H9 (cell line): ENCODE measurements at regions not wholly inside any gene's neighbourhood (a gene's known extent, or its start where the extent isn't known, plus 50 kb on each side); places are given as distances from the start of the nearest gene placed in this dataset.

Experiments used
- DNase-seq: peaks from one replicate; pipeline ENCODE4 v3.0.0-alpha.2; 2017
- H2AFZ ChIP-seq: one replicate; pipeline ENCODE4 v1.6.1; 2013; ENCODE audit warnings: mild to moderate bottlenecking, low read length, control low read depth, moderate library complexity
- H2AK5ac ChIP-seq: 2 replicates; pipeline ENCODE4 v1.6.1; 2013; ENCODE audit warnings: low read length, control low read depth, mixed read lengths; ENCODE audit not compliant: insufficient read length
- H2BK120ac ChIP-seq: one replicate; pipeline ENCODE4 v1.6.1; 2013; ENCODE audit warnings: low read depth, mild to moderate bottlenecking, low read length, control low read depth, inconsistent platforms; ENCODE audit not compliant: poor library complexity, severe bottlenecking
- H2BK12ac ChIP-seq: 2 replicates; pipeline ENCODE4 v1.6.1; 2013; ENCODE audit warnings: low read length, control low read depth, mixed read lengths, low read depth; ENCODE audit not compliant: insufficient read length
- H2BK15ac ChIP-seq: 2 replicates; pipeline ENCODE4 v1.6.1; 2013; ENCODE audit warnings: low read depth, low read length, control low read depth
- H2BK20ac ChIP-seq: one replicate; pipeline ENCODE4 v1.6.1; 2013; ENCODE audit warnings: low read depth, mild to moderate bottlenecking, low read length, control low read depth, inconsistent platforms; ENCODE audit not compliant: poor library complexity, severe bottlenecking
- H2BK5ac ChIP-seq: 2 replicates; pipeline ENCODE4 v1.6.1; 2013; ENCODE audit warnings: low read length, control low read depth, mixed read lengths; ENCODE audit not compliant: insufficient read length
- H3K14ac ChIP-seq: 2 replicates; pipeline ENCODE4 v1.6.1; 2013; ENCODE audit warnings: low read length, control low read depth; ENCODE audit not compliant: insufficient read depth
- H3K18ac ChIP-seq: 2 replicates; pipeline ENCODE4 v1.6.1; 2013; ENCODE audit warnings: low read depth, mild to moderate bottlenecking, mixed read lengths, low read length, control low read depth; ENCODE audit not compliant: insufficient read length
- H3K23ac ChIP-seq: 2 replicates; pipeline ENCODE4 v1.6.1; 2013; ENCODE audit warnings: low read length, control low read depth, mixed read lengths, low read depth; ENCODE audit not compliant: insufficient read length
- H3K23me2 ChIP-seq: 2 replicates; pipeline ENCODE4 v1.6.1; 2013; ENCODE audit warnings: low read depth, mild to moderate bottlenecking, mixed read lengths, low read length, control low read depth; ENCODE audit not compliant: insufficient read length, poor library complexity, severe bottlenecking
- H3K27ac ChIP-seq: 2 replicates; pipeline ENCODE4 v1.5.1; 2013; ENCODE audit warnings: low read length, control low read depth, mixed read lengths, low read depth; ENCODE audit not compliant: insufficient read length
- H3K27me3 ChIP-seq: 2 replicates; pipeline ENCODE4 v1.6.1; 2013; ENCODE audit warnings: low read length, control low read depth, inconsistent platforms; ENCODE audit not compliant: insufficient read depth
- H3K4ac ChIP-seq: 2 replicates; pipeline ENCODE4 v1.6.1; 2013; ENCODE audit warnings: low read depth, mild to moderate bottlenecking, control low read depth, inconsistent platforms, low read length, moderate library complexity
- H3K4me1 ChIP-seq: 2 replicates; pipeline ENCODE4 v1.6.1; 2013; ENCODE audit warnings: low read length, control low read depth, inconsistent platforms; ENCODE audit not compliant: insufficient read depth
- H3K4me2 ChIP-seq: 2 replicates; pipeline ENCODE4 v1.6.1; 2013; ENCODE audit warnings: low read length, control low read depth, mixed read lengths; ENCODE audit not compliant: insufficient read length, insufficient read depth
- H3K56ac ChIP-seq: 2 replicates; pipeline ENCODE4 v1.6.1; 2013; ENCODE audit warnings: low read depth, mild to moderate bottlenecking, mixed read lengths, low read length, control low read depth; ENCODE audit not compliant: insufficient read length
- H3K79me1 ChIP-seq: 2 replicates; pipeline ENCODE4 v1.6.1; 2013; ENCODE audit warnings: low read depth, mild to moderate bottlenecking, moderate library complexity, low read length, control low read depth, inconsistent platforms; ENCODE audit not compliant: insufficient read depth, poor library complexity, severe bottlenecking
- H3K79me2 ChIP-seq: 2 replicates; pipeline ENCODE4 v1.6.1; 2013; ENCODE audit warnings: low read length, control low read depth, inconsistent platforms; ENCODE audit not compliant: insufficient read depth
- H3K9ac ChIP-seq: 2 replicates; pipeline ENCODE4 v1.6.1; 2013; ENCODE audit warnings: low read length, control low read depth, mixed read lengths; ENCODE audit not compliant: insufficient read length; ENCODE audit errors: extremely low read depth
- H3K9me3 ChIP-seq: one replicate; pipeline ENCODE4 v1.6.1; 2013; ENCODE audit warnings: low read depth, low read length, inconsistent platforms; ENCODE audit not compliant: control insufficient read depth
- H3T11ph ChIP-seq: one replicate; pipeline ENCODE4 v1.6.1; 2013; ENCODE audit warnings: mild to moderate bottlenecking, low read length, control low read depth, inconsistent platforms
- H4K20me1 ChIP-seq: one replicate; pipeline ENCODE4 v1.6.1; 2013; ENCODE audit not compliant: control insufficient read depth, insufficient read length, insufficient read depth
- H4K5ac ChIP-seq: 2 replicates; pipeline ENCODE4 v1.6.1; 2013; ENCODE audit warnings: low read depth, mild to moderate bottlenecking, mixed read lengths, low read length, control low read depth; ENCODE audit not compliant: insufficient read length
- H4K8ac ChIP-seq: replicated peaks from 2 replicates; pipeline ENCODE4 v1.6.1; 2013; ENCODE audit warnings: low read length, control low read depth, mixed read lengths, low read depth; ENCODE audit not compliant: insufficient read length
- H4K91ac ChIP-seq: 2 replicates; pipeline ENCODE4 v1.6.1; 2013; ENCODE audit warnings: low read depth, mild to moderate bottlenecking, moderate library complexity, mixed read lengths, low read length, control low read depth; ENCODE audit not compliant: insufficient read length
- H3K27ac Mint-ChIP-seq, 3 experiments: 2 replicates in 2 of 3; 3 replicates in 1 of 3; pipeline ENCODE4 v1.8.0; 2020 to 2021; ENCODE audit warnings: mixed read lengths in 3 of 3, mild to moderate bottlenecking in 1 of 3, moderate library complexity in 1 of 3
- H3K27me3 Mint-ChIP-seq: 2 replicates; pipeline ENCODE4 v1.8.0; 2021; ENCODE audit warnings: low read depth, mild to moderate bottlenecking, moderate library complexity, mixed read lengths
- H3K36me3 Mint-ChIP-seq, 3 experiments: 2 replicates in 2 of 3; 3 replicates in 1 of 3; pipeline ENCODE4 v1.8.0; 2020 to 2021; ENCODE audit warnings: low read depth in 3 of 3, mixed read lengths in 3 of 3; ENCODE audit not compliant: insufficient read depth in 1 of 3
- H3K4me1 Mint-ChIP-seq, 2 experiments: 2 replicates each; pipeline ENCODE4 v1.8.0; 2020; ENCODE audit warnings: mixed read lengths in 2 of 2
- H3K4me3 Mint-ChIP-seq, 2 experiments: 2 replicates in 1 of 2; 3 replicates in 1 of 2; pipeline ENCODE4 v1.8.0; 2020 to 2021; ENCODE audit warnings: mild to moderate bottlenecking in 2 of 2, mixed read lengths in 2 of 2, moderate library complexity in 1 of 2
- H3K9me3 Mint-ChIP-seq, 2 experiments: 2 replicates in 1 of 2; 3 replicates in 1 of 2; pipeline ENCODE4 v1.8.0; 2020; ENCODE audit warnings: mild to moderate bottlenecking in 2 of 2, mixed read lengths in 2 of 2, moderate library complexity in 1 of 2
- CTCF ChIP-seq: fragments of 200-600 bp; sonication (generic); conservative IDR thresholded peaks from 3 replicates; pipeline ENCODE4 v1.8.0; 2021; ENCODE audit warnings: antibody characterized with exemption, mild to moderate bottlenecking
- WGBS: extraction: QIAGEN DNeasy Blood & Tissue Kit; methylation state at CpG from one replicate; pipeline ENCODE4 v1.1.7; 2013; ENCODE audit warnings: missing lambda C conversion rate, low lambda C conversion rate, mixed read lengths; ENCODE audit not compliant: insufficient read length; ENCODE audit errors: extremely low coverage; 5-methylcytosine and 5-hydroxymethylcytosine counted together

GRCh38 chr19:31612873-31613272, 263.6 kb upstream of the TSHZ3 start:
- no peak overlapping the region for H3K9ac ChIP-seq
- no peaks in the 10 kb centered on the region for H3K9me3 Mint-ChIP-seq
- no peak overlapping the region for H3K18ac ChIP-seq
- H4K5ac ChIP-seq: no peak overlapping the region
- H3K79me1 ChIP-seq: no peaks in the 10 kb centered on the region
- no peak overlapping the region for H2BK12ac ChIP-seq
- no peak overlapping the region for H3K23ac ChIP-seq
- H3K56ac ChIP-seq: no peak overlapping the region
- no peak overlapping the region for H2AK5ac ChIP-seq
- H3K14ac ChIP-seq: no peak overlapping the region
- H3K9me3 ChIP-seq: no peaks in the 10 kb centered on the region
- H3K27ac ChIP-seq: no peak overlapping the region
- DNase-seq: no peak
- no peak overlapping the region for H3K4me3 Mint-ChIP-seq
- H3K4me1 Mint-ChIP-seq: no peaks in the 10 kb centered on the region
- H3K4me2 ChIP-seq: no peak overlapping the region
- peaks cover 9% of the 10 kb centered on the region for H3K27me3 Mint-ChIP-seq
- WGBS: no CpG with 5 or more reads among the region's 6 CpGs
- no peak for TF ChIP-seq CTCF
- no peaks in the 10 kb centered on the region for H3K27me3 ChIP-seq
- H3K4ac ChIP-seq: no peak overlapping the region
- no peak overlapping the region for H2AFZ ChIP-seq
- H4K91ac ChIP-seq: no peak overlapping the region
- no peaks in the 10 kb centered on the region for H4K20me1 ChIP-seq
- H2BK15ac ChIP-seq: no peak overlapping the region
- no peaks in the 10 kb centered on the region for H3K4me1 ChIP-seq
- H3K27ac Mint-ChIP-seq: no peak overlapping the region
- H2BK5ac ChIP-seq: no peak overlapping the region
- no peak overlapping the region for H2BK120ac ChIP-seq
- H3K79me2 ChIP-seq: no peaks in the 10 kb centered on the region
- H3T11ph ChIP-seq: no peak overlapping the region
- no peaks in the 10 kb centered on the region for H3K23me2 ChIP-seq
- H3K36me3 Mint-ChIP-seq: no peaks in the 10 kb centered on the region; a peak in 2 of 7 replicates
- H2BK20ac ChIP-seq: no peak overlapping the region
- H4K8ac ChIP-seq: no peak overlapping the region
